CD4-positive, alpha-beta T cell treated with Interleukin-17A for 4 hours (primary cell): ENCODE measurements at regions not wholly inside any gene's neighbourhood (a gene's known extent, or its start where the extent isn't known, plus 50 kb on each side); places are given as distances from the start of the nearest gene placed in this dataset.

Experiments
- DNase-seq: peaks from one replicate; pipeline ENCODE4 v3.0.0-alpha.2; 2020; ENCODE audit warnings: mixed read lengths

- no peak for DNase-seq
These were observed 60.8 kb upstream of the GPR158 start for GRCh38 chr10:25114036-25114411.

- no peak for DNase-seq
These were observed 57.0 kb upstream of the GPR158 start for GRCh38 chr10:25117757-25118156.

- no peak for DNase-seq
These were observed 54.6 kb upstream of the GPR158 start for GRCh38 chr10:25120188-25120587.
